C4-2B (cell line): ENCODE measurements at regions not wholly inside any gene's neighbourhood (a gene's known extent, or its start where the extent isn't known, plus 50 kb on each side); places are given as distances from the start of the nearest gene placed in this dataset.

Experiments
- CTCF ChIP-seq: fragments of 450-650 bp; conservative IDR thresholded peaks from 2 replicates; pipeline ENCODE4 v1.5.1; 2017; ENCODE audit warnings: mild to moderate bottlenecking
- ZFX ChIP-seq: fragments of 450-650 bp; IDR thresholded peaks from 2 replicates; pipeline ENCODE4 v1.6.1; 2017

GRCh38 chr16:27646806-27647205 lies 96.9 kb downstream of the KATNIP start:
- TF ChIP-seq CTCF (no peak), ZFX (no peak)
